SU-DHL-6 (cell line): ENCODE measurements at regions not wholly inside any gene's neighbourhood (a gene's known extent, or its start where the extent isn't known, plus 50 kb on each side); places are given as distances from the start of the nearest gene placed in this dataset.

Source experiments
- H2AFZ ChIP-seq: fragments of 200-600 bp; sonication (generic); 2 replicates; pipeline ENCODE4 v1.6.1; 2014; ENCODE audit warnings: low read depth, mild to moderate bottlenecking, moderate library complexity, mixed read lengths, antibody characterized with exemption, low read length; ENCODE audit not compliant: severe bottlenecking
- H3F3A ChIP-seq: fragments of 200-600 bp; shearing (Covaris generic); 2 replicates; pipeline ENCODE4 v1.6.0; 2016; ENCODE audit warnings: antibody characterized with exemption, mild to moderate bottlenecking; ENCODE audit not compliant: insufficient read depth
- H3K27ac ChIP-seq: fragments of 200-600 bp; sonication (generic); 2 replicates; pipeline ENCODE4 v1.5.1; 2016; ENCODE audit warnings: low read depth, mild to moderate bottlenecking, low read length, moderate library complexity, mixed read lengths
- H3K27me3 ChIP-seq: fragments of 200-600 bp; sonication (generic), shearing (Covaris generic); 2 replicates; pipeline ENCODE4 v1.6.0; 2014; ENCODE audit warnings: mild to moderate bottlenecking, low read length
- H3K36me3 ChIP-seq: fragments of 200-600 bp; sonication (generic); 2 replicates; pipeline ENCODE4 v1.6.1; 2014; ENCODE audit warnings: mild to moderate bottlenecking, low read length, mixed read lengths
- H3K4me2 ChIP-seq: fragments of 300-600, 200-600 bp; shearing (Covaris generic), sonication (generic); 2 replicates; pipeline ENCODE4 v1.6.0; 2014; ENCODE audit warnings: low read length, low read depth, mild to moderate bottlenecking; ENCODE audit not compliant: poor library complexity, severe bottlenecking
- H3K4me3 ChIP-seq: fragments of 200-600 bp; sonication (generic); 2 replicates; pipeline ENCODE4 v1.5.1; 2014; ENCODE audit warnings: antibody characterized with exemption, low read length, mild to moderate bottlenecking, mixed read lengths; ENCODE audit not compliant: insufficient read depth, poor library complexity, severe bottlenecking
- H3K79me2 ChIP-seq: fragments of 200-600 bp; sonication (generic); 2 replicates; pipeline ENCODE4 v1.6.1; 2014; ENCODE audit warnings: mild to moderate bottlenecking, low read length, moderate library complexity; ENCODE audit not compliant: insufficient read depth
- H3K9ac ChIP-seq: fragments of 200-600 bp; sonication (generic); 2 replicates; pipeline ENCODE4 v1.7.0; 2014; ENCODE audit warnings: mild to moderate bottlenecking, low read length
- H3K9me2 ChIP-seq: fragments of 200-600 bp; sonication (generic); replicated peaks from 2 replicates; pipeline ENCODE4 v1.6.1; 2014; ENCODE audit warnings: low read length; ENCODE audit not compliant: insufficient read depth
- H3K9me3 ChIP-seq: fragments of 200-600 bp; sonication (generic); 2 replicates; pipeline ENCODE4 v1.6.1; 2014; ENCODE audit warnings: low read length, mixed read lengths; ENCODE audit not compliant: insufficient read depth
- H4K20me1 ChIP-seq: fragments of 200-600 bp; sonication (generic); 2 replicates; pipeline ENCODE4 v1.6.1; 2014; ENCODE audit warnings: low read depth, mild to moderate bottlenecking, antibody characterized with exemption, low read length, moderate library complexity, mixed read lengths
- CTCF ChIP-seq: fragments of 200-600 bp; sonication (generic); IDR thresholded peaks from one replicate; pipeline ENCODE4 v1.5.1; 2017; ENCODE audit warnings: antibody characterized with exemption, mild to moderate bottlenecking, low read length, moderate library complexity; ENCODE audit not compliant: insufficient read depth, poor library complexity, severe bottlenecking
- EZH2phosphoT487 ChIP-seq: fragments of 200-600 bp; sonication (generic), shearing (Covaris generic); conservative IDR thresholded peaks from 2 replicates; pipeline ENCODE4 v1.6.1; 2018; ENCODE audit warnings: mild to moderate bottlenecking, antibody characterized with exemption, low read length, moderate library complexity, mixed read lengths

GRCh38 chr2:8484502-8485283, 197.2 kb upstream of the ID2 start:
- Histone ChIP-seq H3K27me3 (no peaks in the 10 kb centered on the region), H3K9ac (no peak overlapping the region), H3K4me3 (no peak overlapping the region), H4K20me1 (no peaks in the 10 kb centered on the region), H3K9me3 (no peaks in the 10 kb centered on the region), H3K9me2 (no peaks in the 10 kb centered on the region), H3K27ac (no peak overlapping the region), H3K4me2 (no peak overlapping the region), H3K36me3 (no peaks in the 10 kb centered on the region), H2AFZ (no peak overlapping the region), H3F3A (no peaks in the 10 kb centered on the region), H3K79me2 (no peaks in the 10 kb centered on the region)
- TF ChIP-seq CTCF (no peak), EZH2phosphoT487 (no peak)

- no peaks in the 10 kb centered on the region for H3K36me3 ChIP-seq
- H3K4me2 ChIP-seq: no peak overlapping the region
- no peak overlapping the region for H3K9ac ChIP-seq
- TF ChIP-seq CTCF (no peak), EZH2phosphoT487 (no peak)
- no peaks in the 10 kb centered on the region for H3F3A ChIP-seq
- H3K27me3 ChIP-seq: no peaks in the 10 kb centered on the region
- H3K9me3 ChIP-seq: no peaks in the 10 kb centered on the region
- H3K4me3 ChIP-seq: no peak overlapping the region
- H3K9me2 ChIP-seq: no peaks in the 10 kb centered on the region
- no peak overlapping the region for H3K27ac ChIP-seq
- H2AFZ ChIP-seq: no peak overlapping the region
- no peaks in the 10 kb centered on the region for H3K79me2 ChIP-seq
- no peaks in the 10 kb centered on the region for H4K20me1 ChIP-seq
Observed at GRCh38 chr2:8485736-8486135, 196.1 kb upstream of the ID2 start.

GRCh38 chr2:8486141-8486540, 195.7 kb upstream of the ID2 start:
- Histone ChIP-seq H3F3A (no peaks in the 10 kb centered on the region), H3K4me3 (no peak overlapping the region), H3K27ac (no peak overlapping the region), H4K20me1 (no peaks in the 10 kb centered on the region), H3K9ac (no peak overlapping the region), H2AFZ (no peak overlapping the region), H3K9me2 (no peaks in the 10 kb centered on the region), H3K36me3 (no peaks in the 10 kb centered on the region), H3K79me2 (no peaks in the 10 kb centered on the region), H3K4me2 (no peak overlapping the region), H3K27me3 (no peaks in the 10 kb centered on the region), H3K9me3 (no peaks in the 10 kb centered on the region)
- TF ChIP-seq EZH2phosphoT487 (no peak), CTCF (no peak)
